Activated T-helper 1 cell treated with anti-CD3 and anti-CD28 coated beads, Interleukin-12 subunit alpha, Interleukin-12 subunit beta, Interleukin-2, Interleukin-4 antibody, amounts not matched to agents 30 ng/mL and 10 ng/mL and 1 ng/mL, durations not matched to agents 14 hours and 24 hours and 36 hours (primary cell): ENCODE measurements at regions not wholly inside any gene's neighbourhood (a gene's known extent, or its start where the extent isn't known, plus 50 kb on each side); places are given as distances from the start of the nearest gene placed in this dataset.
"Not testable (repeated sequence)": the region's sequence is repeated elsewhere in the genome, so short reads cannot be mapped to it uniquely, and the experiment has no call there.

ENCODE experiments used
- DNase-seq: peaks from one replicate; pipeline ENCODE4 v3.0.0; 2021; ENCODE audit warnings: low spot score
- H3K27ac Mint-ChIP-seq: one replicate; pipeline ENCODE4 v1.8.0; 2021; ENCODE audit warnings: mild to moderate bottlenecking, mixed read lengths
- H3K27me3 Mint-ChIP-seq: one replicate; pipeline ENCODE4 v1.8.0; 2022; ENCODE audit warnings: mild to moderate bottlenecking, moderate library complexity, mixed read lengths; ENCODE audit not compliant: insufficient read depth
- H3K36me3 Mint-ChIP-seq: one replicate; pipeline ENCODE4 v1.8.0; 2021; ENCODE audit warnings: low read depth, mixed read lengths
- H3K4me1 Mint-ChIP-seq: one replicate; pipeline ENCODE4 v1.8.0; 2021; ENCODE audit warnings: low read depth, mixed read lengths
- H3K4me3 Mint-ChIP-seq: one replicate; pipeline ENCODE4 v1.8.0; 2021; ENCODE audit warnings: mild to moderate bottlenecking, moderate library complexity, mixed read lengths
- H3K9me3 Mint-ChIP-seq: one replicate; pipeline ENCODE4 v1.8.0; 2021; ENCODE audit warnings: mixed read lengths
- intact Hi-C: fragments of 100-400 bp; cut with micrococcal nuclease; formaldehyde crosslinking; loops from one replicate; pipeline ENCODE4 v1.15.1; 2024

GRCh38 chr20:17822039-17822438 is 122.3 kb downstream of the BANF2 start:
- DNase-seq, result no peak
- intact Hi-C loops, result no loop called here
- H3K4me3 Mint-ChIP-seq, result no peak overlapping the region
- no peak overlapping the region for H3K27ac Mint-ChIP-seq
- H3K36me3 Mint-ChIP-seq, result no peaks in the 10 kb centered on the region
- H3K9me3 Mint-ChIP-seq, result peaks cover 3% of the 10 kb centered on the region
- H3K27me3 Mint-ChIP-seq, result peaks cover 2% of the 10 kb centered on the region
- peaks cover 15% of the 10 kb centered on the region for H3K4me1 Mint-ChIP-seq

GRCh38 chr20:17821606-17822005 is 121.8 kb downstream of the BANF2 start:
- H3K4me1 Mint-ChIP-seq, result peaks cover 14% of the 10 kb centered on the region
- H3K36me3 Mint-ChIP-seq, H3K4me3 Mint-ChIP-seq, H3K9me3 Mint-ChIP-seq, H3K27me3 Mint-ChIP-seq, intact Hi-C loops, H3K27ac Mint-ChIP-seq, DNase-seq: not testable (repeated sequence)

GRCh38 chr20:17819395-17820093 is 119.8 kb downstream of the BANF2 start:
- peaks cover 3% of the 10 kb centered on the region for H3K9me3 Mint-ChIP-seq
- no peaks in the 10 kb centered on the region for H3K36me3 Mint-ChIP-seq
- no peak overlapping the region for H3K27ac Mint-ChIP-seq
- DNase-seq, result no peak
- no peaks in the 10 kb centered on the region for H3K4me1 Mint-ChIP-seq
- intact Hi-C loops, result no loop called here
- H3K4me3 Mint-ChIP-seq, result no peak overlapping the region
- H3K27me3 Mint-ChIP-seq, result peaks cover 2% of the 10 kb centered on the region

GRCh38 chr20:17818187-17818586 is 118.4 kb downstream of the BANF2 start:
- peaks cover 3% of the 10 kb centered on the region for H3K9me3 Mint-ChIP-seq
- H3K27ac Mint-ChIP-seq, result no peak overlapping the region
- no peaks in the 10 kb centered on the region for H3K4me1 Mint-ChIP-seq
- no peak for DNase-seq
- intact Hi-C loops, result no loop called here
- peaks cover 2% of the 10 kb centered on the region for H3K27me3 Mint-ChIP-seq
- no peaks in the 10 kb centered on the region for H3K36me3 Mint-ChIP-seq
- H3K4me3 Mint-ChIP-seq, result no peak overlapping the region

- Mint-ChIP-seq H3K4me3 (no peak overlapping the region), H3K27ac (no peak overlapping the region), H3K27me3 (peaks cover 2% of the 10 kb centered on the region)
These were observed 117.2 kb downstream of the BANF2 start for GRCh38 chr20:17816804-17817587.

GRCh38 chr20:17811628-17811965 is 111.8 kb downstream of the BANF2 start:
- Mint-ChIP-seq H3K27me3 (no peaks in the 10 kb centered on the region), H3K36me3 (no peaks in the 10 kb centered on the region), H3K9me3 (no peaks in the 10 kb centered on the region), H3K4me1 (no peaks in the 10 kb centered on the region), H3K4me3 (no peak overlapping the region), H3K27ac (no peak overlapping the region)
- DNase-seq, result no peak
- intact Hi-C loops, result no loop called here

More at GRCh38 chr20:17816804-17817587, 117.2 kb downstream of the BANF2 start:
- Mint-ChIP-seq H3K4me1 (no peaks in the 10 kb centered on the region), H3K9me3 (peaks cover 3% of the 10 kb centered on the region), H3K36me3 (no peaks in the 10 kb centered on the region)
- intact Hi-C loops, result no loop called here
- DNase-seq, result no peak

GRCh38 chr20:17810847-17811627 is 111.3 kb downstream of the BANF2 start:
- Mint-ChIP-seq H3K27ac (no peak overlapping the region), H3K9me3 (no peaks in the 10 kb centered on the region)

GRCh38 chr20:17810062-17810631 is 110.4 kb downstream of the BANF2 start:
- intact Hi-C loops, result no loop called here
- no peaks in the 10 kb centered on the region for H3K27me3 Mint-ChIP-seq
- no peak overlapping the region for H3K4me3 Mint-ChIP-seq
- no peaks in the 10 kb centered on the region for H3K36me3 Mint-ChIP-seq
- H3K4me1 Mint-ChIP-seq, result no peaks in the 10 kb centered on the region
- H3K27ac Mint-ChIP-seq, result no peak overlapping the region
- DNase-seq, result no peak
- no peaks in the 10 kb centered on the region for H3K9me3 Mint-ChIP-seq

More at GRCh38 chr20:17810847-17811627, 111.3 kb downstream of the BANF2 start:
- Mint-ChIP-seq H3K4me1 (no peaks in the 10 kb centered on the region), H3K36me3 (no peaks in the 10 kb centered on the region), H3K4me3 (no peak overlapping the region), H3K27me3 (no peaks in the 10 kb centered on the region)
- DNase-seq, result no peak
- intact Hi-C loops, result no loop called here

GRCh38 chr20:17809362-17810061 is 109.7 kb downstream of the BANF2 start:
- no peak for DNase-seq
- intact Hi-C loops, result no loop called here
- Mint-ChIP-seq H3K36me3 (no peaks in the 10 kb centered on the region), H3K4me3 (no peak overlapping the region), H3K27me3 (no peaks in the 10 kb centered on the region), H3K4me1 (no peaks in the 10 kb centered on the region), H3K9me3 (no peaks in the 10 kb centered on the region), H3K27ac (no peak overlapping the region)

GRCh38 chr20:17808782-17809181 is 109.0 kb downstream of the BANF2 start:
- no peaks in the 10 kb centered on the region for H3K36me3 Mint-ChIP-seq
- no peaks in the 10 kb centered on the region for H3K4me1 Mint-ChIP-seq
- no peak overlapping the region for H3K27ac Mint-ChIP-seq
- intact Hi-C loops, result no loop called here
- no peaks in the 10 kb centered on the region for H3K27me3 Mint-ChIP-seq
- no peak for DNase-seq
- no peaks in the 10 kb centered on the region for H3K9me3 Mint-ChIP-seq
- no peak overlapping the region for H3K4me3 Mint-ChIP-seq

GRCh38 chr20:17808357-17808756 is 108.6 kb downstream of the BANF2 start:
- H3K27ac Mint-ChIP-seq, result no peak overlapping the region
- intact Hi-C loops, result no loop called here

GRCh38 chr20:17807651-17808050 is 107.9 kb downstream of the BANF2 start:
- no peaks in the 10 kb centered on the region for H3K36me3 Mint-ChIP-seq
- H3K27ac Mint-ChIP-seq, result no peak overlapping the region
- peaks cover 3% of the 10 kb centered on the region for H3K27me3 Mint-ChIP-seq
- H3K9me3 Mint-ChIP-seq, result no peaks in the 10 kb centered on the region
- no peak for DNase-seq
- H3K4me1 Mint-ChIP-seq, result no peaks in the 10 kb centered on the region
- H3K4me3 Mint-ChIP-seq, result no peak overlapping the region
- intact Hi-C loops, result no loop called here

More at GRCh38 chr20:17808357-17808756, 108.6 kb downstream of the BANF2 start:
- Mint-ChIP-seq H3K4me3 (no peak overlapping the region), H3K4me1 (no peaks in the 10 kb centered on the region), H3K27me3 (no peaks in the 10 kb centered on the region), H3K9me3 (no peaks in the 10 kb centered on the region), H3K36me3 (no peaks in the 10 kb centered on the region)
- no peak for DNase-seq
